ENCODE measurements at regions not wholly inside any gene's neighbourhood (a gene's known extent, or its start where the extent isn't known, plus 50 kb on each side); places are given as distances from the start of the nearest gene placed in this dataset.

GRCh38 chr6:156183678-156184077 lies 593.5 kb upstream of the ARID1B start:
- no peak for TF ChIP-seq CTCF (IDR thresholded peaks at IDR 0.05)
- no peak for TF ChIP-seq POLR2A (IDR thresholded peaks at IDR 0.05)
- TF ChIP-seq POLR2AphosphoS5 (IDR thresholded peaks at IDR 0.05): no peak
- TF ChIP-seq EP300 (IDR thresholded peaks at IDR 0.05): no peak

Measured in sigmoid colon (tissue), 4 donors.